ENCODE measurements at regions not wholly inside any gene's neighbourhood (a gene's known extent, or its start where the extent isn't known, plus 50 kb on each side); places are given as distances from the start of the nearest gene placed in this dataset.

DNA sequence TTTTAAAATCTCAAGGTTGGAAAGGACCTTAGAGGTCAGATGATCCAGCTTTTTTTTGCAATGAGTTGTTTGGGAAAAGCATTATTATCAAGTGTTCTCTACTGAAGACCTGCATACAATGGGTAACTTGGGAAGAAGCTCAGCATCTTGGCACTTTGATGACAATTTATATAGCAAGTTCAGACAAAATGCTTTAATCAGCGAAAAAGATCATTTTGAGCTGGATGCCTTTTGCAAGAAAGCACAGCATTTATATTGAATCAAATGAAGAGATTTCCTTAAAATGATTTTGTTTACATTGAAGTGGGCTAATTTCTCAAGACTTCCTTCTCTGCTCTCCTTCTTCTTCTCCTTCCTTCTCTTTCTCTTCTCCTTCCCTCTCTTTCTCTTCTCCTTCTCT is 796.4 kb upstream of the CDH2 start:
- ChIA-PET SMC1A (ENCODE audit: uncharacterized antibody, unreplicated experiment) (no interaction called here), CTCF (no interaction called here), RAD21 (ENCODE audit: unreplicated experiment) (no interaction called here), POLR2A (no interaction called here)
- no peaks in the 10 kb centered on the region for H3K79me2 ChIP-seq (ENCODE audit: control insufficient read depth, insufficient read depth, low read length)
- H3K36me3 ChIP-seq (ENCODE audit: control insufficient read depth in 2 of 2, insufficient read depth in 2 of 2, low read length in 1 of 2), result no peaks in the 10 kb centered on the region
- H3K4me2 ChIP-seq (ENCODE audit: control insufficient read depth, insufficient read depth), result no peak overlapping the region
- H3K4me3 ChIP-seq, result no peak overlapping the region
- BruUV-seq (replicated peaks), result no TSS peak
- 6% methylated on average over 1 of the region's 1 CpG for WGBS (ENCODE audit: insufficient coverage, insufficient replicate concordance, low lambda C conversion rate, missing lambda C conversion rate)
- H3K27me3 ChIP-seq (replicated peaks in 1 of 2; ENCODE audit: control insufficient read depth in 2 of 2, insufficient read depth in 2 of 2, low read length in 1 of 2), result no peaks in the 10 kb centered on the region
- intact Hi-C loops (cut with micrococcal nuclease; ENCODE audit: unreplicated experiment) (loop anchor here (10.0 kb wide), 1 partner anchor 811 kb away; no protein-coding TSS in a partner anchor), in situ Hi-C loops (cut with MboI) (no loop called here)
- FAIRE-seq (no peak), DNase-seq (ENCODE audit: low read depth, low spot score) (no peak), ATAC-seq (no peak)
- no peaks in the 10 kb centered on the region for H3K9me3 ChIP-seq (replicated peaks; ENCODE audit: control insufficient read depth, insufficient read depth, low read length)
- no peak overlapping the region for H2AFZ ChIP-seq (ENCODE audit: control insufficient read depth, low read depth, low read length)
- TF ChIP-seq DPF2 (IDR thresholded peaks at IDR 0.05), result no peak
- no peak for TF ChIP-seq NFYA (IDR thresholded peaks at IDR 0.05; ENCODE audit: borderline replicate concordance, low read depth, low read length)
- TF ChIP-seq ATF7 (IDR thresholded peaks at IDR 0.05; ENCODE audit: low read depth), result no peak
- TF ChIP-seq, protein P1, sequence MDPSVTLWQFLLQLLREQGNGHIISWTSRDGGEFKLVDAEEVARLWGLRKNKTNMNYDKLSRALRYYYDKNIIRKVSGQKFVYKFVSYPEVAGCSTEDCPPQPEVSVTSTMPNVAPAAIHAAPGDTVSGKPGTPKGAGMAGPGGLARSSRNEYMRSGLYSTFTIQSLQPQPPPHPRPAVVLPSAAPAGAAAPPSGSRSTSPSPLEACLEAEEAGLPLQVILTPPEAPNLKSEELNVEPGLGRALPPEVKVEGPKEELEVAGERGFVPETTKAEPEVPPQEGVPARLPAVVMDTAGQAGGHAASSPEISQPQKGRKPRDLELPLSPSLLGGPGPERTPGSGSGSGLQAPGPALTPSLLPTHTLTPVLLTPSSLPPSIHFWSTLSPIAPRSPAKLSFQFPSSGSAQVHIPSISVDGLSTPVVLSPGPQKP (IDR thresholded peaks at IDR 0.05; ENCODE audit: low read depth, low read length), result no peak
- TF ChIP-seq SREBF2 (IDR thresholded peaks at IDR 0.05; ENCODE audit: low read length), result no peak
- TF ChIP-seq CHD1 (IDR thresholded peaks at IDR 0.05; ENCODE audit: low read depth, low read length), result no peak
- TF ChIP-seq YY1 (IDR thresholded peaks at IDR 0.05; ENCODE audit: low read depth, low read length), result no peak
- no peak for TF ChIP-seq RAD21 (IDR thresholded peaks at IDR 0.05; ENCODE audit: insufficient read depth, low read depth, low read length)
- TF ChIP-seq, protein P2, sequence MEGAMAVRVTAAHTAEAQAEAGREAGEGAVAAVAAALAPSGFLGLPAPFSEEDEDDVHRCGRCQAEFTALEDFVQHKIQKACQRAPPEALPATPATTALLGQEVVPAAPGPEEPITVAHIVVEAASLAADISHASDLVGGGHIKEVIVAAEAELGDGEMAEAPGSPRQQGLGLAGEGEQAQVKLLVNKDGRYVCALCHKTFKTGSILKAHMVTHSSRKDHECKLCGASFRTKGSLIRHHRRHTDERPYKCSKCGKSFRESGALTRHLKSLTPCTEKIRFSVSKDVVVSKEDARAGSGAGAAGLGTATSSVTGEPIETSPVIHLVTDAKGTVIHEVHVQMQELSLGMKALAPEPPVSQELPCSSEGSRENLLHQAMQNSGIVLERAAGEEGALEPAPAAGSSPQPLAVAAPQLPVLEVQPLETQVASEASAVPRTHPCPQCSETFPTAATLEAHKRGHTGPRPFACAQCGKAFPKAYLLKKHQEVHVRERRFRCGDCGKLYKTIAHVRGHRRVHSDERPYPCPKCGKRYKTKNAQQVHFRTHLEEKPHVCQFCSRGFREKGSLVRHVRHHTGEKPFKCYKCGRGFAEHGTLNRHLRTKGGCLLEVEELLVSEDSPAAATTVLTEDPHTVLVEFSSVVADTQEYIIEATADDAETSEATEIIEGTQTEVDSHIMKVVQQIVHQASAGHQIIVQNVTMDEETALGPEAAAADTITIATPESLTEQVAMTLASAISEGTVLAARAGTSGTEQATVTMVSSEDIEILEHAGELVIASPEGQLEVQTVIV (IDR thresholded peaks at IDR 0.05; ENCODE audit: borderline replicate concordance, partially characterized antibody), result no peak
- no peak for TF ChIP-seq RUNX3 (IDR thresholded peaks at IDR 0.05; ENCODE audit: low read length)
- no peak for TF ChIP-seq NFYB (IDR thresholded peaks at IDR 0.05; ENCODE audit: insufficient read depth, low read depth, low read length)
- TF ChIP-seq ZNF622 (IDR thresholded peaks at IDR 0.05), result no peak
- TF ChIP-seq, protein P3, sequence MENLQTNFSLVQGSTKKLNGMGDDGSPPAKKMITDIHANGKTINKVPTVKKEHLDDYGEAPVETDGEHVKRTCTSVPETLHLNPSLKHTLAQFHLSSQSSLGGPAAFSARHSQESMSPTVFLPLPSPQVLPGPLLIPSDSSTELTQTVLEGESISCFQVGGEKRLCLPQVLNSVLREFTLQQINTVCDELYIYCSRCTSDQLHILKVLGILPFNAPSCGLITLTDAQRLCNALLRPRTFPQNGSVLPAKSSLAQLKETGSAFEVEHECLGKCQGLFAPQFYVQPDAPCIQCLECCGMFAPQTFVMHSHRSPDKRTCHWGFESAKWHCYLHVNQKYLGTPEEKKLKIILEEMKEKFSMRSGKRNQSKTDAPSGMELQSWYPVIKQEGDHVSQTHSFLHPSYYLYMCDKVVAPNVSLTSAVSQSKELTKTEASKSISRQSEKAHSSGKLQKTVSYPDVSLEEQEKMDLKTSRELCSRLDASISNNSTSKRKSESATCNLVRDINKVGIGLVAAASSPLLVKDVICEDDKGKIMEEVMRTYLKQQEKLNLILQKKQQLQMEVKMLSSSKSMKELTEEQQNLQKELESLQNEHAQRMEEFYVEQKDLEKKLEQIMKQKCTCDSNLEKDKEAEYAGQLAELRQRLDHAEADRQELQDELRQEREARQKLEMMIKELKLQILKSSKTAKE (IDR thresholded peaks at IDR 0.05; ENCODE audit: low read depth, poor library complexity, severe bottlenecking), result no peak
- no peak for TF ChIP-seq PML (IDR thresholded peaks at IDR 0.05; ENCODE audit: low read length)
- TF ChIP-seq, protein P4, sequence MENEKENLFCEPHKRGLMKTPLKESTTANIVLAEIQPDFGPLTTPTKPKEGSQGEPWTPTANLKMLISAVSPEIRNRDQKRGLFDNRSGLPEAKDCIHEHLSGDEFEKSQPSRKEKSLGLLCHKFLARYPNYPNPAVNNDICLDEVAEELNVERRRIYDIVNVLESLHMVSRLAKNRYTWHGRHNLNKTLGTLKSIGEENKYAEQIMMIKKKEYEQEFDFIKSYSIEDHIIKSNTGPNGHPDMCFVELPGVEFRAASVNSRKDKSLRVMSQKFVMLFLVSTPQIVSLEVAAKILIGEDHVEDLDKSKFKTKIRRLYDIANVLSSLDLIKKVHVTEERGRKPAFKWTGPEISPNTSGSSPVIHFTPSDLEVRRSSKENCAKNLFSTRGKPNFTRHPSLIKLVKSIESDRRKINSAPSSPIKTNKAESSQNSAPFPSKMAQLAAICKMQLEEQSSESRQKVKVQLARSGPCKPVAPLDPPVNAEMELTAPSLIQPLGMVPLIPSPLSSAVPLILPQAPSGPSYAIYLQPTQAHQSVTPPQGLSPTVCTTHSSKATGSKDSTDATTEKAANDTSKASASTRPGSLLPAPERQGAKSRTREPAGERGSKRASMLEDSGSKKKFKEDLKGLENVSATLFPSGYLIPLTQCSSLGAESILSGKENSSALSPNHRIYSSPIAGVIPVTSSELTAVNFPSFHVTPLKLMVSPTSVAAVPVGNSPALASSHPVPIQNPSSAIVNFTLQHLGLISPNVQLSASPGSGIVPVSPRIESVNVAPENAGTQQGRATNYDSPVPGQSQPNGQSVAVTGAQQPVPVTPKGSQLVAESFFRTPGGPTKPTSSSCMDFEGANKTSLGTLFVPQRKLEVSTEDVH (IDR thresholded peaks at IDR 0.05; ENCODE audit: low read depth, partially characterized antibody), result no peak
- no peak for TF ChIP-seq NR2F1 (conservative IDR thresholded peaks at IDR 0.05)
- TF ChIP-seq, protein P5, sequence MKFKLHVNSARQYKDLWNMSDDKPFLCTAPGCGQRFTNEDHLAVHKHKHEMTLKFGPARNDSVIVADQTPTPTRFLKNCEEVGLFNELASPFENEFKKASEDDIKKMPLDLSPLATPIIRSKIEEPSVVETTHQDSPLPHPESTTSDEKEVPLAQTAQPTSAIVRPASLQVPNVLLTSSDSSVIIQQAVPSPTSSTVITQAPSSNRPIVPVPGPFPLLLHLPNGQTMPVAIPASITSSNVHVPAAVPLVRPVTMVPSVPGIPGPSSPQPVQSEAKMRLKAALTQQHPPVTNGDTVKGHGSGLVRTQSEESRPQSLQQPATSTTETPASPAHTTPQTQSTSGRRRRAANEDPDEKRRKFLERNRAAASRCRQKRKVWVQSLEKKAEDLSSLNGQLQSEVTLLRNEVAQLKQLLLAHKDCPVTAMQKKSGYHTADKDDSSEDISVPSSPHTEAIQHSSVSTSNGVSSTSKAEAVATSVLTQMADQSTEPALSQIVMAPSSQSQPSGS (IDR thresholded peaks at IDR 0.05; ENCODE audit: low read length), result no peak
- H3K27ac ChIP-seq (ENCODE audit: control insufficient read depth, insufficient read depth), result no peak overlapping the region
- H3K4me1 ChIP-seq (ENCODE audit: control insufficient read depth, insufficient read depth, low read length), result no peaks in the 10 kb centered on the region
- no peak overlapping the region for H3K9ac ChIP-seq (ENCODE audit: control insufficient read depth, insufficient read depth, low read length)
- H4K20me1 ChIP-seq (ENCODE audit: control insufficient read depth, insufficient read depth), result no peaks in the 10 kb centered on the region
